ENCODE measurements at regions not wholly inside any gene's neighbourhood (a gene's known extent, or its start where the extent isn't known, plus 50 kb on each side); places are given as distances from the start of the nearest gene placed in this dataset.

DNA sequence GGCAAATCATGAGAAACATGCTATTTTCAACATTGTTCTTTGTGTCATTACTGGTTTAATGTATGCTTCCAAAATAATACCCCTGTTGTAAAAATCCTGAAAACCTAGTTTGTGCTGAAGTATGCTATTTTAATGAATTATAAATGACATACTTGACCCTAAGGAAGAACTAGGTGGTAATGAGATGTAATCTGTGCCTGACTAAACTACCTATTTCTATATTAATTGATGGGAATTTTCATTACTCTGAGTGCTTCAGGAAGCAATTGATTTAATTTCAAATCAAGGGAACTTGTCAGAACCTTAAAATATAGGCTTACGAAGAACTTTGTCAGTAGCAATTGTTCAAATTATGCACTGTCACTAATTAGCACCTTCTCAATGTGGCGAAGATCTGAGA is 1005.6 kb upstream of the SLC10A2 start:
- DNase-seq (ENCODE audit: low read depth in 2 of 3, low spot score in 1 of 3), result no peak

DNA sequence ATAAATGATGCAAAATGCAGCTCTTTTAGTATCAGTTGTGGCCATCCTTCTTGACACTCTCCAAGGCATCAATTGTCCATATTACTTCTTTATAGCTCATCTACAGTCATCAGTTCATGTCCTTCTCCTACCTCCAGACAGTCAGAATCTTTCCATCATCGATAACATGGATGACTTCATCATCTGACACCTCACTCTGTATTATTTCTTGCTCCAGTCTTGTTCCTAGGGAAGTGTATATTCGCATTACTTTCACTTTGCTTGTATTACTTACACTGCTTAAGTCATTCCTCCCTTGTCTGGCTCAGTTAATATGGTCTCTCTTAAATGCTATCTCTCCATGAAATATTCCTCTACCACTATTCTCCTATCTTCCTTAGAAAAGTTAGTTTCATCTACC is 999.1 kb upstream of the SLC10A2 start:
- DNase-seq (ENCODE audit: low read depth in 2 of 3, low spot score in 1 of 3), result no peak

DNA sequence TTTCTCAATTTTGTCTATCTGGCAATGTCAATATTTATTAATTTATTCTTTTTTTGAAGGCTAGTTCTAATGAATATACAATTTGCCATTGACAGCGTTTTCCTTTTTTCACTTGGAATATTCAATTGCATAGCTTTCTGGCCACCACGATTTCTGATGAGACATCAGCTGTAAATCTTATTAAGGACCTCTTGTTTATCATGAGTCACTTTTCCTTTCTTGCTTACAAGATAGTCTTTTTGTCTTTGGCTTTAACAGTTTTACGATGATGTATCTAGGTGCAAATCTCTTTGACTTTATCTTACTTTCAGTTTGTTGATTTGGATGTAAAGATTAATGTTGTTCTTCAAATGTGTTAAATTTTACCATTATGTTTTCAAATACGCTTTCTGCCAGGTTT is 991.6 kb upstream of the SLC10A2 start:
- no peak for DNase-seq (ENCODE audit: low read depth in 2 of 3, low spot score in 1 of 3)

DNA sequence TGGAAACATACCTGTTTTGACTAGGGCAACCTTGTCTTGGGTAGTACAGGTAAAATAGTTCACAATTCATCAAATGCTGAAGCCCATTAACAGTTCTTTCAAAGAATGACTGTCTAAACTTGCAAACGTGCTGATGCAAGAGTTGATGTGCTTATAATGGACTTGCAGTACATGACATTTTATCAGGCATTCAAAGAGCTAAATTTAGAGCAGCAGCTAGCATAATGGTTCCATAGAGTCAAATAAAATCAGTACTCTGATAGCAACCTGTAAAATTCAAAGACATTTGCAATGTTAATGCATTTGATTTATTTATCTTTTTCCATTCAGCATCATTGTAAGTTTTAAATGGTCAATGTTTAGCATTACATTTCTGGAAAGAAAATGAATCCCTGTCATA is 979.7 kb upstream of the SLC10A2 start:
- DNase-seq (ENCODE audit: low read depth in 2 of 3, low spot score in 1 of 3), result no peak

DNA sequence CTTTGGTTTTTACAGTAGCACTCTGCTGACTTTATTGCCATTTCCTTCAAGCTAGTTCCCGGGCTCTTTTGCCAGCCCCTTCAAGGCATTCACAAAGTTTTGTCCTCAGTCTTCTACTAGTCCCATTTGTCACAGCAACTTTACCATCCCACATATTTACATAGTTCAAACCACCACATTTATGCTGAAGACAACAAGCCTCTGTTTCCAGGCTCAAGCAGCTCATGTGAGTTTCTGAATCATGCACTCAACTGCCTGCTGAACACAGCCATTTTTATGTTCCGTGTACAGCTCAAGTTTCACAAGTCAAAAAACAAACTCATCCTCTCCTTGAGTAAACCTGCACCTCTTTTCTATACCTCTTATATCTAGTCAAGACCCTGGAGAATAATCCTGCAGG is 977.0 kb upstream of the SLC10A2 start:
- no peak for DNase-seq (ENCODE audit: low read depth in 2 of 3, low spot score in 1 of 3)

DNA sequence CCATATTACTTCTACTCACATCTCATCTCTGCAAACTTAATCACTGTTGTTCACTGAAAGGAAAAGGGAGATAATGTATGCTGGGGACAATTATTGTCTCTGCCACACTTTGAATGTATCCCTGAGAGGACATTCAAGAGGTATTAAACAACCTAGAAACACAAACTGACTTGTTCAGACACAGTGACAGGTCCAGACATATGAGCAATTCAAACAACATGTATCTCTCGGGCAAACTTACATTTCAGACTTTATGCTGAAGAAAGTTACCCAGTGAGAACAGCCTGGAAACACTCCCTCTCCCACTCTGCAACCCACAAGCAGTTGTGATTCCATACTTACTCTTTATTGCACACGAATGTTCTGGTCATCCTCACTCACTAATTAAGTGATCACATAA is 968.7 kb upstream of the SLC10A2 start:
- DNase-seq (ENCODE audit: low read depth in 2 of 3, low spot score in 1 of 3), result no peak

DNA sequence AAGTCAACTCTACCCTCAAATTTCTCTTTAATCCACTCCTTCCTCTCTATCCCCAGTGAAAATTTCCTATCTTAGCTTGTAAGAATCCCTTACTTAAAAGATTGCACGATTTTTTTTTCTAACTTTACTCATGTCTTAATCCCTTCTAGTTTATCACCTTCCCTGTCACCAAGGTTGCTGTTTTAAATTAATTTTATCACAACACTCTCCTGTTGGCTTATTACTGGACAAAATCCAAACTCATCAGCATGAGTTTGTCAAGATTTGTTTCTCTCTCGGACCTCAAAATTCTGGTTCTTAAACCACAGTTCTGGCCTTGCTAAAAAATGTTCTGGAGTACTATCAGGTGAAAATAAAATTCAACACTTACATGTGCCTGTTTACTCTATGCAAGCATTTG is 959.1 kb upstream of the SLC10A2 start:
- no peak for DNase-seq (ENCODE audit: low read depth in 2 of 3, low spot score in 1 of 3)

DNA sequence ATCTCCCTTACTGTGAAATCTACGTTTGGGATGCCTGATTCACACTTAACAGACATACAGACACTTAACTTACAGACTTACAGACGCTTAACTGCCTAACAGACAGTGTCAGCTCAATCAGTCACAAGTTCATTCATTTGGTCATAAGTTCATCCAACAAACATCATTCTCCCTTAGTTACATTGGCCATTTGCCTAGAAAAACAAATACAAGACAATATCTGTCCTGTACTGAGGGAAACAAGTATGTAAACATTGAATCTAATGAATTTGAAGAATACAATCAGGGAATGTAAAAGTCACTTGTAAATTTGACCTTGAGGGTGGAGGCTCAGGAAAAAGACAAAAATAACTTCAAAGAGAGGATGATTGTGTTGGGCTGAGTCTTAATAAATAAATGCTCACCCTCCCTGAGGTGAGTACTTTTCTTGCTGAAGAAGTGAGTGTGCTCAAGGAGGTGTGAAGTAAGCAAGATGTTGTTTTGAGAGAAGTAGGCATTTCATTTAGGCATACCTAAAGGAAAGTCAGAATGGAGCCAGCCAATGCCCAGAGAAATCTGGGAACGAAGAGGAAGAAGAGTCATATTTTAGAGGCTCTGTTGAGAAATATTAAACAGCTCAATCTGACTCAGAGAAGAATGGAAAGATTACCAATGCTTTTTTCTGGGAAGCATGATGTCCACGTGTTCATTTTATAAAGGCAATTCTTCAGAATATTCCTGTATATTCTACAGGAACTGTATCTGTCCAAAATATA is 958.4 kb upstream of the SLC10A2 start:
- no peak for DNase-seq (ENCODE audit: low read depth in 2 of 3, low spot score in 1 of 3)

DNA sequence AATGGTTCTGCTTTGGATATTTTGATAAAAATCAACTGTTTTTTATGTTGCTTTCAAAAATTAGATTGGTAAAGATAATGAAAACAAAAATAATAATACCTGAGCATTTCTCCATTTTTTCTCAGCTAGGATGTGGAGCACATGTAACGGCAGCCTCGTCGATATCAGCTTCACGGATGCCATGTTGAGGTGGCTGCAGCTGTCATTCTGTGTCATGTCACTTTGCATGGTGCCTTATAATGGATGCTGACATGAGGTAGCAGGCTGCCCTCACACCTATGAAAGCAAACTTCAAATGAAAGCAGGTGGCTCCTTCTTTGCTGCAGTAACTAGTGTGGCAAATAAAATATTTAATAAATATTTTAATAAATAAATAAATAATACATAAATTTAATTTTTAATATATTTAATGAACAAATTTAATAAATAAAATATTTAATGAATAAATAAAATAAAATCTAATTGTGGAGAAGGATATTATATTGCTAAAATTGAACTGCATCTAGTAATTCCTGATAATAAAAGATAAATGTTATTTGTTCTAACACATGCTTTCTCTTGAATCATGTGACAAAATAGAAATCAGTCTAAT is 955.7 kb upstream of the SLC10A2 start:
- no peak for DNase-seq (ENCODE audit: low read depth in 2 of 3, low spot score in 1 of 3)

DNA sequence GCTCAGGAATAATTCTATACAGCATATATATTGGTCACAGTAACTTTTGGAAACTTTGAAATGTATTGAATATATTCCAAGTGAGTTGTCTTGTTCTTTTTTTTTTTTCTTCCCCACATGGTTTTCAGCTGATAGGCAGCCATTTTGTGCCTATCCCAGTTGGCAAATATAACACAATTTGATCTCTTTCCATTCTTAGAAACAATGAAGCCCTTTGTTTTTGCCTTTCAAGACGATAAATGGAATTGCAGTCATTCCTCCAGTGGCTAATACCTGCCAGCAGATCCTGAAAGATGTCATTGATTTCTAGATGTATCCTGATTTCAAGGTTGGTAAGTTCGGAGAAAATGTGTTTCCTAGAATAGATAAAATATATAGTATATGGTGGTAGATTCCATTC is 951.1 kb upstream of the SLC10A2 start:
- no peak for DNase-seq (ENCODE audit: low read depth in 2 of 3, low spot score in 1 of 3)

DNA sequence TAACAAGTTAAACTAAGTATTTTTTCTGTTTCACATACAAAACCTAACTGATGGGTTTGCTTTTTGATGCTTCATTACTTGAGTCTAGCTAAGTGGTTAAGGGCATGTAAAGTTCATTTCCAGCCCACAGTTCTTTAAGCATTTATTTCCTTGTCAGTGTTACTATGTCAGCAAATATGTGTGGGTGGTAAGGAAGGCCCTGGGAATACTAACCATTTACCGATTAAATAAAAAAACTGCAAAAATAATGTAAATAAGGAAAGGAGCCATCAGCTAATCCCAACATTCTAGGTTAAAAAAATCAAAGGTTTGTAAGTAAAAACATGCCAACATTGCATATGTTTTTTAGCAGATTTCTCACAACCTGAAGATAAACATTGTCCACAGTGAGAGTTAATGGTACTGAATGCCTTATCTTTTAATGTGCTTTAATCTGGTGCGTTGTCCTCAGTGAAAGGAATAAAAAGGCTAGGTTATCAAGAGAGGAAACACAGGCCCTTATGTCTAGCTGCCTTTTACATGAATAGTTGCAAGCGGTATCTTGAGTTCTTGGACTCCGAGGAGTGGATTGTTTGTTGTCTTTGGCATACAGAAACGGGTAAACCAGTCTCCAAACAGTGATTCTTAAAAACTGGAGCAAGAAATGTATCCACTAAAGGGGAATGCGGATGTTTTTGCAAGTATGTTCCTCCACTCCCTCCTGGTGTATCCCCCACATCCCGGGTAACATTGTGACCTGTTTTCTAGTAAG is 949.6 kb upstream of the SLC10A2 start:
- no peak for DNase-seq (ENCODE audit: low read depth in 2 of 3, low spot score in 1 of 3)

DNA sequence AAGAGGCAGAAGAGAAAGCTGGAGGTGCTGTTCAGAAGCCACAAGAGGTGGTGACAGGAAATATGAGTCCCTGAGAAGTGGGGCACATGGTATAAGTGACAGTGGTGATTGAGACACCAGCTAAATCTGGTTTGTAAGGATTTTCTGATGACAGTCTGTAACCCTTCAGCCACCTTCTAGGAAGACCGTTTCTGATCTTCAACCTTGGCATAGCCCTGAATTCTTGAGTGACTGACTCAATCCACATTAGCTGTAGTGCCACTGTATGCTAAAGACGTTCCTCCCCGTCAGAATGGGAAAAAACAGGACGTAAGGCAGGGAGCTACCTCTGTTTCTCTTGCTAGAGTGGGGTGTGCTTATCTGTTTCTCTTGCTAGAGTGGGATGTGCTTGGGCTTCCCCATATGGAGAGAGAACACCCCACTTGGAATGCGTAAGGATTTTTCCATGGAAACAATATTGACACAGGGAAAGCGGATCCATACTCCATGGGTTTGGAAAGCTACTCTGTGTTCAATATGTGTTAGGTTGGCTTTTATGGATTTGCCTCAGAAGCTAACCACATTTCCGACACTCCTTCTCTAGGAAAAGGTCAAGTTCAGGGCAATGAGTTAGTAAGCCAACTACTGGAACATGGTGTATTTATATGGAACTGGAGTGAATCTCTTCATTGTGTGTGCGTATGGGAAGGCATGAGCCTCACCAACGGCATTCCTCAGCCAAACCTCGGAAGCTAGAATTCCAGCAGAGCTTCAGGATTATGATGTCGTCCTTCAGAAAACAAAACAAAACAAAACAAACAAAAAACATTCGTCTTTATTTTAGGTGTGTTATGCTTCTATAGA is 948.8 kb upstream of the SLC10A2 start:
- no peak for DNase-seq (ENCODE audit: low read depth in 2 of 3, low spot score in 1 of 3)

DNA sequence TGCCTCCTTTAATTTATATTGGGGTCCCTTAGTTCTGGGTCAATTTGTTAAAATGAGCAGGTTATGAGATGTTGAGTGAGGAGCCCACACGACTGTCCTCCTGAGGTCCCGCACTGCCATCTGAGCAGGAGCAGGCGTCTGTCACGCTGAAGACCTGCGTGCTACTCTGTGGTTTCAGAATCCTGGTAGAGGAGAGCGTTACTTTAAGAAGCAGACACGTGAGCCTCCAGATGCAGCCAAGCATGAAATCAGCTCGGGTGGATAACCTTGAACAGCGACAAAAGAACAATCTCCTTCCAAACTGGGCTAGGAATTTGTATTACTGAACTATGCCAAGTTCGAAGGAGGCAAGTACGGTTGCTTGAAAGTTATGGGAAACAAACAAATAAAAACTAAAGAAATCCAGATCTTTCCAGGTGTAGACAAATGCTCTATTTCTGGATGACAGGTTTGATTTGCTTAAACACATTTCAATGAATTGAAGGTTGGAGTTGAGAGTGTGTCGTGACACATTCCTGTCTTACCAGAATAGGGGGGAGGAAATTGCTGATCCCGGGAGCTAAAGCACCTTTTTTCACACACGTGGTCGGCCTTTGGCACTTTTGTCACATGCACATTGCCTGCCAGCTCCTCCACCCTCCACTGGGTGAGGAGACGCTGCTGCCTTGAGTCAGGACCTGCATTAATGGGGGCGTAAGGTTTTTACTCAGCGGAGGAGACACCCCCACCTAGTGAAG is 945.5 kb upstream of the SLC10A2 start:
- no peak for DNase-seq (ENCODE audit: low read depth in 2 of 3, low spot score in 1 of 3)

DNA sequence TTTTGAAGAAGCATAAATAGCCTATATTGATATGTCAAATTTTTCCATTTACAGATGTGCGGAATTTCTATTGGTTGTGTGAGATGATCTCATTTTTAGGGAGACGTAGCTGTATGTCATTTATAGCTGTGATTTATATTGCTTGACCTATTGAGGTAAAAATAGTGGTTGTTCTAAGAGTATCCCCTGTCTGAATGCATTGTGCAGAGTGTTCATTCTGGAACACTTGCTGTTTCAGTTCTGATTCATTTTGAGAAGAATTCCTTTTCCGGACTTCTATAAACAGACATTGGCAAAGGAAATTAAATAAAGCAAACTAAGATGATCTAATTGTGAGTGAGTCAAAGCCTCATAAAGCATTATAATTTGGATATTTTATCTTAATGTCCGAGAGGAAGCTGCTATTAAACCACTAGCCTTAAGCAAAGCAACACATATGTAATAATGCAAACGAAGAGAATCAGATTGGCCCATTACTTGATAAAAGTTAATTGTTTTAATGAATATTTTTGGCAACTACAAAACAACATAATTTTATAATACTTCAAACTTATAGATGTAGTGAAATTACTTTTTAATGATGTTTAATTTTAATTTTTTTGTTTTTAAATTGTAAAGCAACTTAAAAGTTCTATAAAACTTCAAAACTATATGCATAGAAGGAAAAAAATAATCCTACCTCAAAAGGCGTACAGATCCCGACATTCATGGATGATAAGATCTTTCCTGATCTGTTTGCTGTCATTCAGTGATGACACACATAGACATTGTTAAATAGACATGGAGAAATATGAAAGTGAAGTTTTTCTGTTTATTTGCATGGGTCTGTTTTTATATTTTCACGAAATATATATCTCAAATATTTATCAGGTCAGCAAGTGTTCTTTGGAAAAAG is 942.6 kb upstream of the SLC10A2 start:
- DNase-seq (ENCODE audit: low read depth in 2 of 3, low spot score in 1 of 3), result no peak

DNA sequence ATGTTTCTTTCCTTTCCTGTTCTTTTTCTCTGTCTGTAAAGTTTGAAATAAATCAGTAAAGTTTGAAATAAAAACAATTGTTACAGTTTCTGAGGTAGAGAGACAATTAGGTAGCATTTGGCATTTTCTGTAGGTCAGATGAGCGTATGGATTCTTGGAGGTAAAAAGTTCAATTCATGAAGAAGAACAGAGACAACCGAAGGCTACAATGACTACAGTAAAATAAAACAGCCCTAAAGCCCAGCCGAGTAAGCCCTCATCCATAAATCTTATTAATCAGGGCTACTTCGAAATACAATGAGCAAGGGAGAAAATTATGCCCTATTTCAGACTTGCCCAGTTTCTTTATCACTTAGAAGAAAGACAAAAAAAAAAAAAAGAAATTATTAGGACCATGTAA is 941.9 kb upstream of the SLC10A2 start:
- no peak for DNase-seq (ENCODE audit: low read depth in 2 of 3, low spot score in 1 of 3)

DNA sequence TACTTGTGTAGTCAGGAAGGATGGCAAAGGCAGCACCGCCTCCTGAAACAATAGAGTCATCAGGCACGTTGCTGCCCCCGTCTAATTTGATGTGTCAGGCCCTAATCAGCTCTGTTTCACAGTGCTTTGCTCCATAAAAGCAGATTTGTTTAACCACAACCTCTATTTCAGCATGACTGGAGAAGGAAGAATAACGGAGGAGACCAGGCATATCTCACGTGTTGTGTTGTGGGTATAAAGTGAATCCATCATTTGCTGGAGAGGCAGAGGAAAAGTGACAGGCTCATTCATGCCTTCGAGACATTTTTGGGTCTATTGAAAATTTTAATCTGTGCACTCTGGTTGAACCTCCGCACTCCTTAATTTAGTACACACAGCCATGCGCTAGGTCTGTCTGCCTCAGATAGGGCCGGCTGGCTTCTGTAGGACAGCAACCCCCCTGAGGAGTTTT is 940.4 kb upstream of the SLC10A2 start:
- no peak for DNase-seq (ENCODE audit: low read depth in 2 of 3, low spot score in 1 of 3)

DNA sequence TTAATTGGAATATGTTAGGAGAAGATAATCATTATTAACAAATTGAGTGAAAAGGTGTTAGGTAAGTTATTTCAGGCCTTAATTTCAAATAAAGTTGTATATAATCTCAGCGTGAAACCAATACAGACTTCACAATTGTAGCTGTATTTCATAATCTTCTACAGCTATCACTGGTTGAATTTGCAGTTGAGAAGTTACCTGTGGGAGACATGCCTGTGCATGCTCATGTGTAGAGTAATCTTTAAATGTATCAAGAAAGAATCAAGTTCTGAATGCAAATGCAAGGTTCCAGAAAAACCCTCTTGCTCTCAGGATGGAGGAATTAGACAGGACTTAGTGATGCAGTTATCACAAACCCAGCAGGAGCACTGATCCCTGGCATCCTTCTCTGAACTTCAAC is 938.4 kb upstream of the SLC10A2 start:
- DNase-seq (ENCODE audit: low read depth in 2 of 3, low spot score in 1 of 3), result no peak

DNA sequence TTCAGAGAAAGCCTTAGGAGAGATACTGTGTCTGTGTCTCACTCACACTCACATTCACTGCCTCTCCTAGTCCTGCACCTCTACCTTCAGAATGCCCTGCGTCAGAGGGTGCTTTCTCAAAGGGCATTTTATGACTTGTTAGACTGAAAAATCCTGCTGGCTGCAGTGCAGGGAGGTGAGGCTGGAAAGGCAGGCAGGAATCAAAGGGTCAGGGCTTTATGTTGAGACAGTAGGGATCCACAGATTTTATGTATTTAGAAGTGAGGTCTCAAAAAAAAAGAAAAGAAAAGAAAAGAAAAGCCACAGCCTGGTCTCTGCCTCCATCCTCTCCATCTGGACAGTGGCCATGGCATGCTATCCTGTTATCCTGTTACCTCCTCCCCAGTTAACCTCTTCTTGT is 936.0 kb upstream of the SLC10A2 start:
- DNase-seq (ENCODE audit: low read depth in 2 of 3, low spot score in 1 of 3), result no peak

DNA sequence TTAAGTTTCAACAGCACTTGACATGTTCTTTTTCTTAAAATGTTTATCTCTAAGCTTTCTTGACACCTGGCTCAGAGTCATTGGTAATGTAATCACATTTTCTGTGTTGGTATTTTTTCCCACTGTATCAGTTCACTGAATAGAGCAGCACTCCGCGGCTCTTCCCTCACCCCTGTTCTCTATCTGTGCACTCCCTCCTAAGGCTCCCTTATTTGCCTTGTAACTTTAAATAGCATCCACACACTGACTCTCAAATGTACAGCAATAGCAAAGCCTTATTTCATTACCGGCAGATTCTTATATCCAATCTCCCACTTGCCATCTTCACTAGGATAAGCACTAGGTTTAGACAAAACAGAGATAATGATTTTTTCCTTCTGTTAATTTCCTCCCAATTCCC is 935.5 kb upstream of the SLC10A2 start:
- no peak for DNase-seq (ENCODE audit: low read depth in 2 of 3, low spot score in 1 of 3)

DNA sequence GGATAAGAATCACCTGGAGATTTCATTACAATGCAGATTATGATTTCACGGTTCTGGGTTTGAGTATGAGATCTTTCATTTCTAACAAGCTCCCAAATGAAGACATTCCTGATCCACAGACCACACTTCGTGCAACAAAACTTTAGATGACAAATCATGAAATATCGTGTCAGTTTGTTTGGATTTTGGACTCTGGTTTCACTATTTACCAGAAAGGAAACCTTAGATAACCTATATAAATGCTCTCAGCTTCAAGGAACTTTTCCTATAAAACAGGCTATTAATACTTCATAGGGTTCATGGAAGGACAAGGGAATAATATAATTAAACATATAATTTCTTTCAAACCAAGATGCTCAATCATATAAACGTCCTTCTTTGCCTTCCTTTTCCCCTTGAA is 930.5 kb upstream of the SLC10A2 start:
- DNase-seq (ENCODE audit: low read depth in 2 of 3, low spot score in 1 of 3), result no peak
